GM12874 (cell line): ENCODE measurements at regions not wholly inside any gene's neighbourhood (a gene's known extent, or its start where the extent isn't known, plus 50 kb on each side); places are given as distances from the start of the nearest gene placed in this dataset.

Experiments
- CTCF ChIP-seq: IDR thresholded peaks from 2 replicates; pipeline ENCODE4 v1.5.1; 2011; ENCODE audit warnings: low read depth, mild to moderate bottlenecking, control low read depth, low read length, moderate library complexity; ENCODE audit not compliant: insufficient read depth

GRCh38 chr2:5839550-5839949 lies 147.4 kb downstream of the SOX11 start:
- no peak for TF ChIP-seq CTCF

- no peak for TF ChIP-seq CTCF
Observed at GRCh38 chr2:5841126-5841525, 148.9 kb downstream of the SOX11 start.

GRCh38 chr2:5842326-5842725 lies 150.1 kb downstream of the SOX11 start:
- no peak for TF ChIP-seq CTCF

GRCh38 chr2:5845798-5846330 lies 153.7 kb downstream of the SOX11 start:
- TF ChIP-seq CTCF, result no peak

GRCh38 chr2:5846881-5847280 lies 154.7 kb downstream of the SOX11 start:
- no peak for TF ChIP-seq CTCF

- no peak for TF ChIP-seq CTCF
Observed at GRCh38 chr2:5849562-5849961, 157.4 kb downstream of the SOX11 start.

- TF ChIP-seq CTCF, result no peak
Observed at GRCh38 chr2:5851410-5851809, 159.2 kb downstream of the SOX11 start.

GRCh38 chr2:5854797-5855196 lies 162.6 kb downstream of the SOX11 start:
- TF ChIP-seq CTCF, result no peak
